GM23338 (cell line): ENCODE measurements at regions not wholly inside any gene's neighbourhood (a gene's known extent, or its start where the extent isn't known, plus 50 kb on each side); places are given as distances from the start of the nearest gene placed in this dataset.
"Not testable (repeated sequence)": the region's sequence is repeated elsewhere in the genome, so short reads cannot be mapped to it uniquely, and the experiment has no call there.

Source experiments
- ATAC-seq: fragments of 200-7000 bp; cut with Tn5 transposase; 3 replicates; pipeline ENCODE4 v1.9.1; 2020
- DNase-seq: peaks from one replicate; pipeline ENCODE4 v3.0.0-alpha.2; 2015; ENCODE audit warnings: low spot score
- H2AFZ ChIP-seq: fragments of 200-600 bp; sonication (generic); 2 replicates; pipeline ENCODE4 v1.8.0; 2016; ENCODE audit warnings: antibody characterized with exemption, mild to moderate bottlenecking, moderate library complexity
- H3F3A ChIP-seq: fragments of 200-600 bp; sonication (generic); replicated peaks from 2 replicates; pipeline ENCODE4 v1.8.0; 2017; ENCODE audit warnings: antibody characterized with exemption, mixed run types, low read depth
- H3K27ac ChIP-seq: fragments of 200-600 bp; sonication (generic); 2 replicates; pipeline ENCODE4 v1.6.1; 2016; ENCODE audit warnings: low read depth
- H3K27me3 ChIP-seq: fragments of 200-600 bp; sonication (generic); 2 replicates; pipeline ENCODE4 v1.8.0; 2016; ENCODE audit warnings: mild to moderate bottlenecking, mixed run types, moderate library complexity; ENCODE audit not compliant: insufficient read depth
- H3K36me3 ChIP-seq: fragments of 200-600 bp; sonication (generic); 2 replicates; pipeline ENCODE4 v1.8.0; 2016; ENCODE audit warnings: mild to moderate bottlenecking; ENCODE audit not compliant: insufficient read depth
- H3K4me1 ChIP-seq: fragments of 200-600 bp; sonication (generic); 2 replicates; pipeline ENCODE4 v1.8.0; 2016; ENCODE audit warnings: mild to moderate bottlenecking, moderate library complexity; ENCODE audit not compliant: insufficient read depth
- H3K4me2 ChIP-seq: fragments of 200-600 bp; sonication (generic); 2 replicates; pipeline ENCODE4 v1.7.1; 2017; ENCODE audit warnings: mixed run types
- H3K4me3 ChIP-seq: fragments of 200-600 bp; sonication (generic); 2 replicates; pipeline ENCODE4 v1.6.1; 2016; ENCODE audit warnings: mixed run types
- H3K79me2 ChIP-seq: fragments of 200-600 bp; sonication (generic); replicated peaks from 2 replicates; pipeline ENCODE4 v1.8.0; 2017; ENCODE audit warnings: mild to moderate bottlenecking; ENCODE audit not compliant: insufficient read depth
- H3K9me2 ChIP-seq: fragments of 200-600 bp; sonication (generic); 2 replicates; pipeline ENCODE4 v1.8.0; 2017; ENCODE audit not compliant: insufficient read depth
- H4K20me1 ChIP-seq: fragments of 200-600 bp; sonication (generic); replicated peaks from 2 replicates; pipeline ENCODE4 v1.8.0; 2017; ENCODE audit warnings: mild to moderate bottlenecking; ENCODE audit not compliant: insufficient read depth
- H3K27ac Mint-ChIP-seq: 2 replicates; pipeline ENCODE4 v1.8.0; 2020; ENCODE audit warnings: inconsistent platforms, mild to moderate bottlenecking, moderate library complexity, mixed read lengths
- H3K27me3 Mint-ChIP-seq: 3 replicates; pipeline ENCODE4 v1.8.0; 2022; ENCODE audit warnings: low read depth, mild to moderate bottlenecking, moderate library complexity, mixed read lengths, inconsistent platforms; ENCODE audit not compliant: insufficient read depth, poor library complexity
- H3K36me3 Mint-ChIP-seq: 3 replicates; pipeline ENCODE4 v1.8.0; 2021; ENCODE audit warnings: low read depth, mild to moderate bottlenecking, inconsistent platforms, moderate library complexity, mixed read lengths
- H3K4me1 Mint-ChIP-seq: 3 replicates; pipeline ENCODE4 v1.8.0; 2020; ENCODE audit warnings: mild to moderate bottlenecking, inconsistent platforms, mixed read lengths
- H3K4me3 Mint-ChIP-seq: 3 replicates; pipeline ENCODE4 v1.8.0; 2021; ENCODE audit warnings: moderate library complexity, mild to moderate bottlenecking, inconsistent platforms, mixed read lengths
- H3K9me3 Mint-ChIP-seq: 3 replicates; pipeline ENCODE4 v1.8.0; 2020; ENCODE audit warnings: moderate library complexity, mild to moderate bottlenecking, inconsistent platforms, mixed read lengths
- ETS1 ChIP-seq: IDR thresholded peaks from 2 replicates; pipeline ENCODE4 v1.6.1; 2016; ENCODE audit warnings: antibody characterized with exemption
- EZH2phosphoT487 ChIP-seq: fragments of 200-600 bp; sonication (generic); IDR thresholded peaks from one replicate; pipeline ENCODE4 v1.8.1; 2018; ENCODE audit warnings: antibody characterized with exemption; ENCODE audit not compliant: unreplicated experiment
- NANOG ChIP-seq: IDR thresholded peaks from 2 replicates; pipeline ENCODE4 v1.6.1; 2016; ENCODE audit warnings: antibody characterized with exemption, borderline replicate concordance
- POLR2AphosphoS5 ChIP-seq: IDR thresholded peaks from 2 replicates; pipeline ENCODE4 v1.6.1; 2016; ENCODE audit warnings: antibody characterized with exemption, low read depth
- STAT1 ChIP-seq: IDR thresholded peaks from one replicate; pipeline ENCODE4 v1.6.1; 2016; ENCODE audit warnings: antibody characterized with exemption; ENCODE audit not compliant: unreplicated experiment
- ZNF114 ChIP-seq: fragments of 250-450 bp; sonication (Bioruptor Pico); IDR thresholded peaks from 2 replicates; pipeline ENCODE4 v1.5.0; 2020; ENCODE audit warnings: mild to moderate bottlenecking, moderate library complexity
- ZNF331 ChIP-seq: fragments of 250-450 bp; sonication (Bioruptor Pico); IDR thresholded peaks from 2 replicates; pipeline ENCODE4 v1.5.0; 2020; ENCODE audit warnings: low read depth, mild to moderate bottlenecking, moderate library complexity

GRCh38 chr15:98104386-98105151 lies 144.1 kb downstream of the ARRDC4 start:
- H3K27me3 ChIP-seq, H3K4me3 ChIP-seq, H3K4me3 Mint-ChIP-seq, H3K79me2 ChIP-seq, H3K9me3 Mint-ChIP-seq, H3K4me1 ChIP-seq, H3K27ac ChIP-seq, H3K27me3 Mint-ChIP-seq, H3K4me2 ChIP-seq, H3F3A ChIP-seq, H4K20me1 ChIP-seq, H3K36me3 Mint-ChIP-seq, H3K4me1 Mint-ChIP-seq, H3K27ac Mint-ChIP-seq, H3K36me3 ChIP-seq, H3K9me2 ChIP-seq: not testable (repeated sequence)
- H2AFZ ChIP-seq: peak overlapping the region; percentile 28; the same call in 1 of the 2 replicates
- ATAC-seq (peak; percentile 71), DNase-seq (peak; percentile 27)

- not testable (repeated sequence) for ATAC-seq, H3K27ac ChIP-seq, H4K20me1 ChIP-seq, H3K36me3 ChIP-seq, DNase-seq, H3K9me2 ChIP-seq, H3K4me2 ChIP-seq, H3F3A ChIP-seq, H3K27me3 ChIP-seq, H3K9me3 Mint-ChIP-seq, H3K4me1 ChIP-seq, H3K79me2 ChIP-seq, H3K36me3 Mint-ChIP-seq, H2AFZ ChIP-seq, H3K4me3 ChIP-seq, H3K4me3 Mint-ChIP-seq, H3K27me3 Mint-ChIP-seq, H3K27ac Mint-ChIP-seq, H3K4me1 Mint-ChIP-seq
These were observed 146.2 kb downstream of the ARRDC4 start for GRCh38 chr15:98106615-98107194.

DNA sequence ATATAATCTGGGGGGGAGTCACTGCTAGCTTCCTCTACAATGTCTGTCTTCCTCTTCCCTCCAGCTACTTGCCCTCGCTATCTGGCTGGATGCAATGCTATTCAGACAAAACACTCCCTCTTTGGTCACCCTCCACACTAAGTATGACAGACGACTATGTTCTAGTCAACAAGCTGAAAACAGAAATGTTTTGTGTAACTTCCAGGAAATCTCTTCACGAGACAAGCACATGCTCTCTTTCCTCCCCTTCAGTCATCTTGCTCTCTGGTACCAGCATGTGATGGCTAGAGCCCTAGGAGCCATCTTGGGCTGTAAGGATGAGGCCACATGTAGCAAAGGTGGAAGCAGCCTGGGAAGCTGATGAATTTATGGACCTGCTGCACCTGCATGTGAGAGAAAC lies 151.3 kb downstream of the ARRDC4 start:
- Mint-ChIP-seq H3K4me1 (no peaks in the 10 kb centered on the region), H3K9me3 (peaks cover 4% of the 10 kb centered on the region; the same call in 1 of the 3 replicates), H3K4me3 (no peak overlapping the region), H3K27ac (no peak overlapping the region), H3K36me3 (no peaks in the 10 kb centered on the region), H3K27me3 (peaks cover 2% of the 10 kb centered on the region)
- no peaks in the 10 kb centered on the region for H4K20me1 ChIP-seq
- H3K4me1 ChIP-seq: no peaks in the 10 kb centered on the region
- 0 out of 2 replicates have a peak, but pooled peaks cover 9% of the 10 kb centered on the region for H3K9me2 ChIP-seq
- H3K27ac ChIP-seq: no peak overlapping the region
- no peaks in the 10 kb centered on the region for H3F3A ChIP-seq
- no peaks in the 10 kb centered on the region for H3K79me2 ChIP-seq
- TF ChIP-seq ZNF331 (no peak), ZNF114 (no peak)
- no peak for ATAC-seq
- DNase-seq: no peak
- no peaks in the 10 kb centered on the region for H3K27me3 ChIP-seq
- no peak overlapping the region for H3K4me3 ChIP-seq
- H2AFZ ChIP-seq: no peak overlapping the region
- H3K36me3 ChIP-seq: no peaks in the 10 kb centered on the region
- no peak overlapping the region for H3K4me2 ChIP-seq

DNA sequence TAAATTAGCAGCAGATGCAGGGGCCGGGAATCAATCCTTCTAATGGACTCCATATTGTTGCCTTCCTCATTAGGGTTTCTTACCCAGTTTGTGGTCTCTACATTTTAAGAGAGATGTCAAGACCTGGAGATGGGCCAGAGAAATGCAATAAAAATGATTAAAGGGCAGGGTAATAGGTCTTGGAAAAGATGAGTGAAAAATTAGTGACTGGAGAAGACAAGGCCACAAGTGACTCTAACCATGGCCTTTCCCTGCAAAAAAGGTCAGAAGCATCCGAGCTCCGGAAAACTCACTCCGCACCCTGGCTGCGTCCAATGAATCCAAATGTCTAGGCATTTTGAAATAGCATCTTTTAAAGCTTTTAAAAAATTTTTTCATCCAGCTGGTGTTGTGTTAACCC lies 152.8 kb downstream of the ARRDC4 start:
- no peak for ATAC-seq
- H3K36me3 ChIP-seq: no peaks in the 10 kb centered on the region
- TF ChIP-seq NANOG (no peak), STAT1 (no peak), EZH2phosphoT487 (no peak), POLR2AphosphoS5 (no peak), ETS1 (no peak)

More for the DNA sequence above, 152.8 kb downstream of the ARRDC4 start:
- no peak for DNase-seq
- Mint-ChIP-seq H3K36me3 (no peaks in the 10 kb centered on the region), H3K4me1 (no peaks in the 10 kb centered on the region), H3K9me3 (peaks cover 7% of the 10 kb centered on the region), H3K4me3 (no peak overlapping the region), H3K27ac (no peak overlapping the region), H3K27me3 (peaks cover 2% of the 10 kb centered on the region)
- H3K9me2 ChIP-seq: 0 out of 2 replicates have a peak, but pooled peaks cover 9% of the 10 kb centered on the region
- no peaks in the 10 kb centered on the region for H3K79me2 ChIP-seq
- no peak overlapping the region for H2AFZ ChIP-seq
- H3K27me3 ChIP-seq: no peaks in the 10 kb centered on the region
- H3F3A ChIP-seq: no peaks in the 10 kb centered on the region
- no peak overlapping the region for H3K4me2 ChIP-seq
- no peak overlapping the region for H3K4me3 ChIP-seq
- no peak overlapping the region for H3K27ac ChIP-seq
- H4K20me1 ChIP-seq: 0 out of 2 replicates have a peak, but pooled peaks cover 3% of the 10 kb centered on the region
- no peaks in the 10 kb centered on the region for H3K4me1 ChIP-seq
